Lung (tissue), 11 donors: ENCODE measurements at regions not wholly inside any gene's neighbourhood (a gene's known extent, or its start where the extent isn't known, plus 50 kb on each side); places are given as distances from the start of the nearest gene placed in this dataset.

Source experiments
- ATAC-seq: fragments of 200-7000 bp; cut with Tn5 transposase; one replicate; pipeline ENCODE4 v1.9.1; 2020; ENCODE audit warnings: moderate number of reproducible peaks; ENCODE audit not compliant: insufficient read depth, low FRiP score
- DNase-seq, 3 donors: peaks; one replicate each; pipeline ENCODE4 v3.0.0-alpha.2; 2013 to 2017
- H3K27ac ChIP-seq, 2 donors: one replicate each; pipeline ENCODE4 v1.5.1; 2013; ENCODE audit warnings: mild to moderate bottlenecking in 2 of 2, moderate library complexity in 2 of 2, control low read depth in 1 of 2, inconsistent platforms in 1 of 2, low read depth in 1 of 2, low read length in 1 of 2
- H3K27me3 ChIP-seq, 3 donors: one replicate each; pipeline ENCODE4 v1.5.1; 2013; ENCODE audit warnings: low read length in 2 of 3; ENCODE audit not compliant: control insufficient read depth in 3 of 3, insufficient read depth in 3 of 3
- H3K36me3 ChIP-seq, 4 donors: one replicate each; pipeline ENCODE4 v1.5.1; 2013; ENCODE audit warnings: low read length in 4 of 4, mild to moderate bottlenecking in 1 of 4, moderate library complexity in 1 of 4; ENCODE audit not compliant: control insufficient read depth in 4 of 4, insufficient read depth in 4 of 4
- H3K4me1 ChIP-seq, 5 donors: one replicate each; pipeline ENCODE4 v1.5.1; 2013; ENCODE audit warnings: low read length in 5 of 5, mild to moderate bottlenecking in 2 of 5, moderate library complexity in 1 of 5; ENCODE audit not compliant: control insufficient read depth in 5 of 5, insufficient read depth in 5 of 5
- H3K4me3 ChIP-seq: one replicate; pipeline ENCODE4 v1.5.1; 2013; ENCODE audit warnings: mild to moderate bottlenecking, control low read depth, moderate library complexity
- H3K9ac ChIP-seq, 2 donors: one replicate each; pipeline ENCODE4 v1.5.1; 2013; ENCODE audit warnings: low read length in 2 of 2, control low read depth in 1 of 2; ENCODE audit not compliant: insufficient read depth in 1 of 2
- H3K9me3 ChIP-seq, 4 donors: one replicate each; pipeline ENCODE4 v1.5.1; 2013; ENCODE audit warnings: low read length in 3 of 4, mild to moderate bottlenecking in 1 of 4, moderate library complexity in 1 of 4; ENCODE audit not compliant: control insufficient read depth in 4 of 4, insufficient read depth in 3 of 4
- CTCF ChIP-seq: IDR thresholded peaks from 2 replicates; pipeline ENCODE4 v1.5.1; 2012; ENCODE audit warnings: mild to moderate bottlenecking; ENCODE audit errors: control extremely low read depth, extremely low read depth
- WGBS, 2 donors: extraction: QIAGEN DNeasy Blood & Tissue Kit; methylation state at CpG; one replicate each; pipeline ENCODE4 v1.1.7; 2013; 5-methylcytosine and 5-hydroxymethylcytosine counted together
- donor health status: control.
- donor health status: control.
- donor health status: Bipolar disorder and iron deficiency.
- donor health status: healthy.
- donor health status: DM: yes; HTN: yes; CAD: no.

GRCh38 chr9:115278326-115279035 is 160.5 kb upstream of the TNC start:
- no peak overlapping the region for H3K27ac ChIP-seq
- peaks cover 0 to 5% (median 0%) of the 10 kb centered on the region in 5 donors for H3K4me1 ChIP-seq
- H3K9ac ChIP-seq, result no peak overlapping the region
- ATAC-seq, result no peak
- peak in 1 of 3 donors; percentile 30 for DNase-seq
- no peaks in the 10 kb centered on the region for H3K36me3 ChIP-seq
- no peak for TF ChIP-seq CTCF
- no peaks in the 10 kb centered on the region for H3K27me3 ChIP-seq
- WGBS, 2 donors, result 66 to 68% methylated on average over 4 of the region's 4 CpGs
- no peak overlapping the region for H3K4me3 ChIP-seq
- peaks cover 0 to 2% (median 0%) of the 10 kb centered on the region in 4 donors for H3K9me3 ChIP-seq

- Histone ChIP-seq H3K27ac (no peak overlapping the region), H3K36me3 (no peaks in the 10 kb centered on the region), H3K27me3 (no peaks in the 10 kb centered on the region), H3K9ac (no peak overlapping the region), H3K4me1 (peaks cover 0 to 2% (median 0%) of the 10 kb centered on the region in 5 donors), H3K9me3 (no peaks in the 10 kb centered on the region), H3K4me3 (no peak overlapping the region)
- no peak for TF ChIP-seq CTCF
- no peak for DNase-seq
- WGBS, 2 donors, result 71 to 82% methylated on average over 1 of the region's 1 CpG
- no peak for ATAC-seq
Measured at GRCh38 chr9:115283395-115283794, 165.4 kb upstream of the TNC start.

- no peaks in the 10 kb centered on the region for H3K27me3 ChIP-seq
- no peaks in the 10 kb centered on the region for H3K36me3 ChIP-seq
- no peak for ATAC-seq
- H3K4me3 ChIP-seq, result no peak overlapping the region
- peaks cover 0 to 2% (median 0%) of the 10 kb centered on the region in 5 donors for H3K4me1 ChIP-seq
- no peak for TF ChIP-seq CTCF
- no peak overlapping the region for H3K9ac ChIP-seq
- H3K9me3 ChIP-seq, result no peaks in the 10 kb centered on the region
- H3K27ac ChIP-seq, result no peak overlapping the region
- DNase-seq, result no peak
Measured at GRCh38 chr9:115285836-115286235, 167.9 kb upstream of the TNC start.

- ATAC-seq, result no peak
- H3K4me3 ChIP-seq, result no peak overlapping the region
- no peak for TF ChIP-seq CTCF
- peaks cover 0 to 2% (median 0%) of the 10 kb centered on the region in 5 donors for H3K4me1 ChIP-seq
- H3K27me3 ChIP-seq, result no peaks in the 10 kb centered on the region
- H3K9ac ChIP-seq, result no peak overlapping the region
- H3K36me3 ChIP-seq, result no peaks in the 10 kb centered on the region
- no peak for DNase-seq
- H3K9me3 ChIP-seq, result no peaks in the 10 kb centered on the region
- 95 to 96% methylated on average over 1 of the region's 1 CpG for WGBS, 2 donors
- H3K27ac ChIP-seq, result no peak overlapping the region
Measured at GRCh38 chr9:115286411-115286810, 168.5 kb upstream of the TNC start.
